Stimulated activated CD8-positive, alpha-beta memory T cell treated with anti-CD3 and anti-CD28 coated beads, Interleukin-15, amount 100 ng/mL, for 1 hour (primary cell): ENCODE measurements at regions not wholly inside any gene's neighbourhood (a gene's known extent, or its start where the extent isn't known, plus 50 kb on each side); places are given as distances from the start of the nearest gene placed in this dataset.

Experiments
- DNase-seq: peaks from one replicate; pipeline ENCODE4 v3.0.0-alpha.2; 2020; ENCODE audit warnings: low read depth

DNA sequence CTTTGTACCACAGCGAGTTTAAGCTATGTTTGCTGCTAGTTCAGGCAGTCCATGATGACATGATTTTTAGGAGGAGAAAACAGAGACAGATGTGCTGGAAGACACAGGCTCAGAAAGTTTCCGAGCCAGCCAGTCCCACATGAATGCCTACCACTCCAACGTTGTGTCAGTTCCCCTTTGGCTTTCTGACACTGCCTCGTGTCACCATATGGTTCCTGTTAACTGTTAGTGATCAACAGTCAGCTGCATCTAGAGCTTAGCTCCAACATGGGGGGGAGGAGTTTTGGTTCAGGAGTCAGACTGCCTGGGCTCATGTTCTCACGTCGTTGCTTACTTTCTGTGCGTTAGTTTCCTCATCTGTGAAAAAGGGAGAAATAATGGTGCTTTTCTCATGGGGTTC lies 343.7 kb downstream of the MID1IP1 start:
- DNase-seq: no peak

GRCh38 chrX:39145859-39146258 lies 344.6 kb downstream of the MID1IP1 start:
- no peak for DNase-seq

GRCh38 chrX:39149761-39150160 lies 348.5 kb downstream of the MID1IP1 start:
- peak; percentile 35 for DNase-seq

DNA sequence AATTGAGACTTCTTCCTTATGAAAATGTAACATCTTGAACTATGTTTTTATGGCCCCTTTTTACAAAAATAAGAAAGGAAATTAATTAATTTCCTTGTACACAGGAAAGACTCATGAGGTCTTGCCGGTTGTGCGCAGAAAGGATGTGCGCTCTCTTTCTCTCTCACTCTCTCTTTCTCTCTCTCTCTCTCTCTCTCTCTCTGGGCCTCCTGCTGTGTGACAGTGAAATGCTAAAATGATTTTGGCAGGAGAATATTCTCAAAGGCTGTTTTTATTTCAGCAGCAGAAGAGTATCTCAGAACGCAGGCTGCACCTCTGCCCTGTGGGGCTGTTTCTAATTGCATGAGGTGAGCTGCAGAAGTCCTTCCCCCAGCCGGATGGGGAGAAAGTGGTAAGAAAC lies 349.0 kb downstream of the MID1IP1 start:
- no peak for DNase-seq

GRCh38 chrX:39150621-39151020 lies 349.4 kb downstream of the MID1IP1 start:
- no peak for DNase-seq

- no peak for DNase-seq
Measured at GRCh38 chrX:39152106-39152649, 350.9 kb downstream of the MID1IP1 start.

GRCh38 chrX:39156051-39156450 lies 354.8 kb downstream of the MID1IP1 start:
- no peak for DNase-seq

DNA sequence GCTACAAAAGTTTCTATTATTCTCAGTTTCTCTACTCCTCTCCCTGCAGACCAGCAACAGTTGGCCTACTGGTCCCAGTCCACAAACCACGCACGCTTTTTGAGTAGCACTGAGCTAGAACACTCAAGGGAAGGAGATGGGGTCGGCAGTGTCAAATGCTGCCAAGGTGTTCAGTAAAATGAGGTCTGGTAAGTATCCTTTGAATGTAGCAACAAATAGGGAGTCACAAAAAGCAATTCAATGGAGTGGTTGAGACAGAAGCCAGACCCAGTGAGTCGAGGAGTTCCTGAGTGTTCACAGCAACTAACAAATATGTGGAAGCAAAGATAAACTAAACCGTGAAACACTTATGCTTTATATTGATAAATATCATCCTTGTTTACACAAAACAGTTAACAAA lies 355.7 kb downstream of the MID1IP1 start:
- no peak for DNase-seq

DNA sequence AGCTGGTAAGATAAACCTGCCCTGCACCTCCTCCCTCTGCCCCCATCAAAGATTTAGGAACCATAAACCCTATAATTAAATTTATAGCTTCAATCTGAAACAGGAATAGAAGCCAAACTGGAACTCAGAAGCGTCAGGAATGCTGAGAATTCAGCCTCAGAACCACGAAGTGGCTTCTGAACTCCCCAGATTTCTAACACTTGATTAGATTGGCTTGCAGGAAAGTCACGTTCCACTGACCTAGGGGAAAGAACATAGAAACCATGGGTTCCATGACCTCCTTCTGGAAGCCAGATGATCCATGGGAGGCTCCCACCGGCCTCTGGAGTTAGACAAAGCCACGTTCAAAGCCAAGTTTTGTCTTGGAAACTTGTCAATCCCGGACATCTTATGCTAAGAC lies 356.5 kb downstream of the MID1IP1 start:
- DNase-seq: no peak

DNA sequence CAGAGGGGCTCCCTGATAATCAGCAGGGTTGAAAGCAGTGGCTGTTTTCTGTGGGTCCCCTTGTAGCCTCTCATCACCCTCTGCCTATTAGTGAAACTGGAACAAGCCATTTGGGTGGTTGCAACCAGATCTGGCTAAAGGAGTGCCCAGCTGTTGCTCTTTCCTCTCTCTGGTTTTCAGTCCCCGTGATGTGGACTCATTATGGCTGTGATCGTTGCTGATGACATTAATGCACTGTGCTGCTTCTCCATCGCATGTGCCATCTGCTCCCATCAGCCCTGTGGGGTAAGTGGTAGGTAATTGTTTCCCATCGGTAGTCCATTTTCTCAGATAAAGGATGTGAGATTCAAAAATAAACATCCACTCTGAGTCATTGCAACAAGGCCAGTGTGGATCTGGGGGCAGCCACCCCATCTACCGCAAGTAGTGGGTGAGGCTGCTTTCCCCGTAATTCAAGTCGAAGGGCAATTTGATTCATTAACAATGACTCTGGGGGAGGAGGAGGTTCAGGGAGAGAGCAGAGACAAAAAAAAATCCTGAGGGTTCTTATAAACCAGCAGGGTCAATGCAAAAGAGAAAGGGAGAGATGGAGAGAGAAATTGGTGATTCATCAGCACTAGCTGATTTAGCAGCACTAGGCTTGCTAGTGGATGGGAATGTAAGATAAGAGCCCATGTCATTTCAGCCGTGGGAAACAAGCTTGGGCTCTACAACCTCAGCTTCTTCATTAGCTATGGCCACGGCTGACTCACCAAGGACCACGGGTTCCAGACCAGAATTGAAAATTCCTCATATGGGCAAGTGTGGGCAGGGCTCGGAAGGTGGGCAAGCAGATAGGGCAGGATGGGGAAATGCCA lies 357.8 kb downstream of the MID1IP1 start:
- no peak for DNase-seq

DNA sequence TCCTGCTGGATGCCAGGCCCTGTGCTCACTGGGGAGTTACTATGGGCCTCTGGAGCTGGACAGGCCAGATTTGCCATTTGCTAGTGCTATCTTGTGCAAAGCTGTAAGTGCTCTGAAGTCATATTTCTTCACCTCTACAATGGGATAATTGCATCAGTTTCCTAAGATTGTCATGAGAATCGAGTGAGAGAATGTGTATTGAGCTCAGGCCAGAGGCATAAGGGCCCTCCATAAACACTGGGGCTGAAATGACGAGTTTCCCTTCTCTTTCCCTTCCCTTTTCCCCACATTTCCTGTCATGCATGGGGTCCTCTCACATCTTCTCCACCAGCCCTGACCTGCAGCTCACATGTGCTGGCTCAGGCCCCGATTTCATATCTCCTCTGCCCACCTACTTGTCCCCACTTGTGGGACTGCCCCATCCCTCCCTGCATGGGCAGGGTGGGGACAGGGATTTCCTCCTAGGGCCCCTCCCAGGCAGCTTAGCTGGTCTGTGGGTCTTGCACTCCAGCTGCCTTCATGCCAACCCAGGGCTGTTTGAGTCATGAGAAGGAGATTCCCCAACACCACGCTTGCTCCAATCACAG lies 358.8 kb downstream of the MID1IP1 start:
- no peak for DNase-seq

DNA sequence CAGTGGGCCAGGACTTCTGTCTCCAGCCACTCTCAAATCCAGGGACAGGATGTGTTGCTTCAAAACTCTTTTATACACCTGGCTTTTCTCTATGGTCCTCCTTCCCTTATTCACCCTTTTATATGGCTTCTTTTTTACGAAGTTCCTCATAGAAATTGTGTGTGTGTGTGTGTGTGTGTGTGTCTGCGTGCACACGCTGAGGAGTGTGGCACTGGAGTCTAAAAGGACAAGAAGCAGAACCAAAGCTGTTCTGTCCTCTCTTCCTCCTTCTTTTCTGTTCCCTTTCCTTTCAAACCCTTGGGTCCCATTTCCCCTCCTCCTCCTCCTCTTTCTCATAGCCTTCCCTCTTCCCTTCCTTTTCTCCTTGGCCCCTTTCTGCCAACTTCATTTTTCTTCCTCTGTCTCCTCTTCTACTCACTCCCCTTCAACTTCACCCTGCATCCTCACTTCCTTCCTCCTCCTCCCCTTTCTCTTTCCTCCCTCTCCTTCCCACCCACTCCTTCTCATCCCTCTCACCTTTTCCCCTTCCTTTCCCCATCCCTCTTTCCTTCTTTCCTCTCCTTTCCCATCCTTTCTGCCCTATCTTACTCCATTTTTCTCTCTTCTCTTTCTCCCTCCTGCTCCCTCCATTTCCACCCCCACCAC lies 360.5 kb downstream of the MID1IP1 start:
- DNase-seq: no peak

DNA sequence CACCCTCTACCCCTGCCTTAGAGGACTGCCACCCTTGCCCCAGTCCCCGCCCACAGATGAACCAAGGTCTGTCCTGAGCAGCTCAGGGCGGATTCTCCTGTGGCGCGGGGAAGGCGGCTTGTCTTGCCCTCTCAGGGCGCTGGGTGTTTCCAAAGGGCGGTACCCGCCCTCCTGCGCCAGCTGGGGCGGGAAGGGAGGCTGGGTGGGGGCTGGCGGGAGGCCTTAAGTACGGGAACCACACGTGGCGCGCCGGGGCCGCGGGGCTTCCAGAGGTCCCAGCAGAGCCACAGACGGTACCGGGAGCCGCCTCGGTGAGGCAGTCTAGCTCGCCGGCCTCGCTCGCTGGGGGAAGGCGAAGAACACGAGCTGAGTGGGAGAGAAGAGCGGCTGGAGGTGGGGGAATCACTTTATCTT lies 361.1 kb downstream of the MID1IP1 start:
- DNase-seq: no peak

DNA sequence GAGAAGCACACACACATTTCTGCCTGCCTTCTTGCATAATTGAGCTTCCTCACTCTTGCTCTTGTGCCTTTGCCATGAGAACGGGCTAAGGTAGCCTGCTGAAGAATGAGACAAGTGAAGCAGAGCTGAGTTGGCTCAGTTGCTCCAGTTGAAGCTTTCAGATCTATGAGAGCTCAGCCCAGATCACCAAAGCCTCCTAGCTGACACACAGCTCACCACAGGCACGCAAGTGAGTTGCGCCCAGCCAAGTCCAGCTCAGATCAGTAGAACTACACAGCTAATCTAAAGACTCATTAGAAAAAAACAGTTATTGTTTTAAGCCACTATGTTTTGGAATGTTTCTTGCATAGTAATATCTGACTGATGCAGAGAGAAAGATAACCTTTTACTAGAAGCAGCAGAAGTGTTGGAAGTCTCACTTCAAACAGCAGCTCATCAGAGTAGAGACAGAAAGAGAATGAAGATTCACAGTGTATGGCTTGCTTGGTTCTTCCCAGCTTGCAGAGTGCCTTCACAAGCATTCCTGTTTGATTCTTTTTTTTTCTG lies 362.4 kb downstream of the MID1IP1 start:
- DNase-seq: no peak

DNA sequence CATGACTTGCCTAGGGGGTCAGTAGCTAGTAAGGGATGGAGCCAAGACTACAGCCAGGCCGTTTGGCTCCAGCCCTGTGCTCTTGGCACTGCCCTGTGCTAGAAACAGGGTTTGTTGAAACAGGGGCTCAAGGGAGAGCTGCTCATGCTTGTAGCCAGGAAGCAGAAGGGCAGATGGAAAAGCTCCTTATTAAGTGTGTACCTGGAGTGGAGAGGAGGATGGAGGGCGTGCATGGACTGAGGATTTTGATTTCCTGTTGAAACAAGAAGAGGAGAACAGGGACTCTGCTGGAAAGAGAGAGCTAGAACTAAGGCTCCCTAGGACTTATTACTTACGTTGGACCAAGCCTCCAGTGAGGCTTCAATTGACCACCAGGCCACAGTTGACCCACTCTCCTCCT lies 363.0 kb downstream of the MID1IP1 start:
- no peak for DNase-seq

DNA sequence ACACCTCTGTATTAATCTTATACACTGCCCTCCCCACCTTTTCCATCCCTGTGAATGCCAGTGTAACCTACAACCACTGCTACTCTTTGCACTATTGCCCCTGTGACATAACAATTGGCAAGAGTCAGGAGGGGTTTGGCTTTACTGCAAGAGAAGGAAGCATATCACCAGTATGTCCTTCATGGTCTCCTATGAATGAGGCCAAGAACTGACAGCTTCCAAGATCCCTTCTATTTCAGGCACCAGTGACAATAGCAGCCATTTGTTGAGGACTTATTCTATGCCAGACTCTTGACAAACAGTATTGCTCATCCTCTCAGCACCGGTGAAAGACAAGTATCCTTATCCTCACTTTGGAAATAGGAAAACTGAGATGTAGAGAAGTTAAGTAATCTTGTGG lies 363.9 kb downstream of the MID1IP1 start:
- no peak for DNase-seq

DNA sequence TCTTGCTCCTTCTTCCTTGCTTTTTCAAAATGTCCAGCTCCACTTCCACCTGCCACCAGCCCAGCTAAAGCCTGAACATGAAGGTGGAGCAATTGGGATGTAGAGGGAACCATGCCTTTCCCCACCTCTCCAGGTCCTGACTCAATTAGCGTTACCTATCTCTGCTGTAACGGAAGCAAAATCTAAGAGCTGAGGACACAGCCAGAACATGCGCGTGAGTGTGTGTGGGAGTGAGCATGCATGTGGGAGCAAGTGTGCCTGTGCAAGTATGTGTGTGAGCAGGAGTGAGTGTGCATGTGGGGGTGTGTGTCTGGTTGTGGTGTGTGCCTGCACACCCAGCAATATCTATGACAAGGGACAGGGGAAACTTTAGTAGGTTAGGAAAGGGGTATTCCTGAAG lies 364.5 kb downstream of the MID1IP1 start:
- no peak for DNase-seq

GRCh38 chrX:39167791-39168190 lies 366.5 kb downstream of the MID1IP1 start:
- DNase-seq: no peak

GRCh38 chrX:39168609-39169008 lies 367.4 kb downstream of the MID1IP1 start:
- DNase-seq: no peak

GRCh38 chrX:39169976-39170375 lies 368.7 kb downstream of the MID1IP1 start:
- no peak for DNase-seq

DNA sequence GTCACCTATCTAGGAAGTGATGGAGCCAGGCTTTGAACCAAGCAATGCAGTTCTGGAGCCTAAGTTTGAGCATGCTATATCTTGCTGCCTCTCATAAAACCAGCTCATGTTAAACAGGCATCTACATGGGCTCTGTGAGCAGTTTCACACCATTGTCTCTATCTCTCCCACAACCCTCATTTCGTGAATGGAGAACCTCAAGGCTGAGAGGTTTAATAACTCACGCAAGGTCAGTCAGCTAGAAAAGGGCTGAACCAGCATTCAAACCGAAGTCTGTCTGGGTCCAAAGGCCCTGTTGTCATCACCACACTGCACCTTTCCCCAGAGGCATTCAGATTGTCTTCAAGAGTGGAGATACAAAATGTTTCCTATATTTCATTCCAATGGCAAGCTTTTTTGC lies 369.2 kb downstream of the MID1IP1 start:
- no peak for DNase-seq

- DNase-seq: no peak
Measured at GRCh38 chrX:39171686-39172085, 370.4 kb downstream of the MID1IP1 start.
